ENCODE measurements at regions not wholly inside any gene's neighbourhood (a gene's known extent, or its start where the extent isn't known, plus 50 kb on each side); places are given as distances from the start of the nearest gene placed in this dataset.
A peak's percentile ranks its signal among the peaks of the same experiment; 100 is the strongest.
"Not testable (repeated sequence)": the region's sequence is repeated elsewhere in the genome, so short reads cannot be mapped to it uniquely, and the experiment has no call there.

- DNase-seq: peak; percentile 82
These were observed 115.4 kb downstream of the LHX2 start for GRCh38 chr9:124126648-124127646.

- no peak for DNase-seq
These were observed 117.1 kb downstream of the LHX2 start for GRCh38 chr9:124128568-124129166.

GRCh38 chr9:124130277-124131075 lies 118.9 kb downstream of the LHX2 start:
- DNase-seq: no peak

DNA sequence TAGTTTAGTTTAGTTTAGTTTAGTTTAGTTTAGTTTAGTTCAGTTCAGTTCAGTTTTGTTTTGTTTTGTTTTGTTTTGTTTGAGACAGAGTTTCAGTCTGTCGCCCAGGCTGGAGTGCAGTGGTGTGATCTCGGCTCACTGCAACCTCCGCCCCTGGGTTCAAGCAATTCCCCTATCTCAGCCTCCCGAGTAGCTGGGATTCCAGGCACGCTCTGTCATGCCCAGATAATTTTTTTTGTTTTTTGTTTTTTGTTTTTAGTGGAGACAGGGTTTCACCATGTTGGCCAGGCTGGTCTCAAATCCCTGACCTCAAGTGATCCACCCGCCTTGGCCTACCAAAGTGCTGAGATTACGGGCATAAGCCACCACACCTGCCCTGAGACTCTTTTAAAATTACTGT lies 120.0 kb downstream of the LHX2 start:
- DNase-seq: not testable (repeated sequence)

DNA sequence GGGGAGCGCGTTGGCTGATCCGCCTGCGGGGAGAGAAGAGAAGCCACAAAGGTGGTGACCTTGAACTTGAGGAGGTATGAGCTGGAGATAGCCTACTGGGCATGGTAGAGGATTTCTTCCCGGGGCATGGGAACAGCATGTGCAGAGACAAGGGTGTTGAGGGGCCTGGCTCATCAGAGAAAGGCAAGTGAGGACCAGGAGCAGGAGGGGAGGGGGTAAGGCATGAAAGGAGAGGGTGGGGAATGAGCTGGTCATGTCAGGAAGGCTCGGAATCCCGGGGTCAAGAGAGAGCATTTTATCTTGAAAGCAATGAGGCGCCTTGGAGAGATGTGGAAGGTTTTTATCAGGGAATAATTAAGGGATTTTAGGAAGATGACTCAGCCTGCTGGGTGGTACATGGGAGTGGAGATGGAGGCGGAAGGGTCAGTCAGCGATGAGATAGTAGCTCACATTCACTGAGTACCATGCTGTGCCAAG lies 121.1 kb downstream of the LHX2 start:
- no peak for DNase-seq

GRCh38 chr9:124133727-124134126 lies 122.2 kb downstream of the LHX2 start:
- DNase-seq: peak; percentile 82

DNA sequence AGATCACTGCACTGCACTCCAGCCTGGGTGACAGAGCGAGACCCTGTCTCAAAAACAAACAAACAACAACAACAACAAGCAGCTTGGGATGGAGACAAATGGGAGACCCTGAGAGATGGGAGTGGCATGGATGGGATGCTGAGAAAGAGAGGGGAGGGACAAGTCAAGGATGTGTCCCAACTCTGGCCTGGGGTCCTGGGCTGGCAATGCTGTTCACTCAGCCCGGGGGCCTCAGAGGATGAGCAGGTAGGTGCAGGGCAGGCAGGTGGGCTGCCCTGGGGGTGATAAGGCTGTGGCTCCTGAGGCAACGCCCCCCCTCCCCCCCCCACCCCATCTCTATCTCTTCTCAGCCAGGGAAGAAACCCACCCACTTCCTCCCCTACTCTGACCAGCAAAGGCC lies 123.0 kb downstream of the LHX2 start:
- no peak for DNase-seq

DNA sequence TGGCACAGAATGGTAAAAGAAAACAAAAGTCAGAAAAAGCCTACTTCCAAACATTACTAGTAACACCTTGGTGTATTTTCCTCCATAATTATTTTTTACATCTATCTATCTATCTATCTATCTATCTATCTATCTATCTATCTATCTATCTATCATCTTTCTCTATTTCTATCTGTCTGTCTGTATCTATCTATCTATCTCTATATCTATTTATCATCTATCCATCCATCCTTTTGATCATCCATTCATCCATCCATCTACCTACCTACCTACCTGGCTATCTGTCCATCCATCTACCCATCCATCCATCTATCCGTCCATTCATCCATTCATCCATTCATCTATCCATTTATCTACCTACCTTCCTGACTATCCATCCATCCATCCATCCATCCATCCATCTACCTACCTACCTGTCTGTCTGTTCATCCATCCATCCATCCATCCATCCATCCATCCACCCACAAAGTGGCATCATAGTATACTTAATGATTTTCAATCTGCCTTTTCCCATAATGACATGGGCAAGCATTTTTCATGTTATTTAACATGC lies 121.9 kb upstream of the NEK6 start:
- DNase-seq: no peak

GRCh38 chr9:124137009-124137943 lies 120.5 kb upstream of the NEK6 start:
- DNase-seq: no peak

- no peak for DNase-seq
These were observed 119.8 kb upstream of the NEK6 start for GRCh38 chr9:124137944-124138335.

DNA sequence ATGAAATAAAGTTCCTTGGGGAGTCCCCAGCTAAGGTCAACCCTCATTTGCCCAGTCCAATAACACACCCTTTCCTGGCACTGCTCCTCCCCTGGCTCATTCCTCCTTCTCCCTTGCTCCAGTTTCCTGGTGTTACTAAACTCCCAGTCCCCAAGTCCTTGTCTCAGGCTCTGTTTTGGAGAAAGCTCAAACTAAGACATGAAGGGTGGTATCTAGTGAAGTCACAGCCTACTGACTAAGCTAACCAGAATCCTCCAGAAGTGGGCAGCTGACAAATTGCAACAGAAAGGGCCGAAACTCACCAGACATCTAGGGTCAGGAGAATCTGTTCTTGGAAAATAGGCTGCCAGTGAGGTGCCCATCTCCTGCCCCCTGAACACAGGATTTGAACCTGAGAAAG lies 118.7 kb upstream of the NEK6 start:
- no peak for DNase-seq

DNA sequence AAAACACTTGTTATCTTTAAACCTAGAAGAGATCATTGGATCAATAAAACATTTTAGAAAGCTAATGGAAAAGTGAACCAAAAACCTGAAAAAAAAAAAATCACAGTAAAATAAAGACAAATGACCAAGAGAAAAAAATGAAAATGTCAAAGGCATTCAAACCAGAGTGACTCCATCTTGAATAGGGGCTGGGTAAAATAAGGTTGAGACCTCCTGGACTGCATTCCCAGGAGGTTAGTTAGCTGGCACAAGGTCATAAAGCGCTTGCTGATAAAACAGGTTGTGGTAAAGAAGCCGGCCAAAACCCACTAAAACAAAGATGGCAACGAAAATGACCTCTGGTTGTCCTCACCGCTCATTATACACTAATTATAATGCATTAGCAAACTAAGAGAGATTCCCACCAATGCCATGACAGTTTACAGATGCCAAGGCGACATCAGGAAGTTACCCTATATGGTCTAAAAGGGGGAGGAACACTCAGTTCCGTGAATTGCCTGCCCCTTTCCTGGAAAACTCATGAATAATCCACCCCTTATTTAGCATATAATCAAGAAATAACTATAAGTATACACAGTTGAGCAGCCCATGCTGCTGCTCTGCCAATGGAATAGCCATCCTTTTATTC lies 116.7 kb upstream of the NEK6 start:
- DNase-seq: peak; percentile 35

GRCh38 chr9:124144561-124145123 lies 113.1 kb upstream of the NEK6 start:
- not testable (repeated sequence) for DNase-seq

- no peak for DNase-seq
These were observed 111.7 kb upstream of the NEK6 start for GRCh38 chr9:124146031-124146561.

GRCh38 chr9:124149992-124150391 lies 107.8 kb upstream of the NEK6 start:
- DNase-seq: peak; percentile 41

GRCh38 chr9:124163760-124164255 lies 93.9 kb upstream of the NEK6 start:
- DNase-seq: no peak

DNA sequence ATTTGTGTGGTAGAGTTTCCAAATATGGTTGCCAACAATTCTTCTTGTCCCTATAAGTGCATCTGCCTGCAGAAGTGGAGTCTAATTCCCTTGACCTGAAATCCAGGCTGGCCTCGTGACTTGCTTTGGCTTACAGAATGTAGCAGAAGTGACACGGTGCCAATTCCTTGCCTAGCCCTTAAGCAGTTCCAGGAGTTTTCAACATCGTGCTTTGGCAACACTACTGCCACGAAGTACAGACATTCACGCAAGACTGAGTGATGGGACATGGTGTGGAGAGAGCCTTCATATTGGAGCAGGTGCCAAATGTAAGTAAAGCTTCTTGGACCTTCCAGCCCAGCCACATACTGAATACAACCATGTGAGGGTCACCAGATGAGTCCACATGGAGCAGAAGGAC lies 92.9 kb upstream of the NEK6 start:
- DNase-seq: no peak

DNA sequence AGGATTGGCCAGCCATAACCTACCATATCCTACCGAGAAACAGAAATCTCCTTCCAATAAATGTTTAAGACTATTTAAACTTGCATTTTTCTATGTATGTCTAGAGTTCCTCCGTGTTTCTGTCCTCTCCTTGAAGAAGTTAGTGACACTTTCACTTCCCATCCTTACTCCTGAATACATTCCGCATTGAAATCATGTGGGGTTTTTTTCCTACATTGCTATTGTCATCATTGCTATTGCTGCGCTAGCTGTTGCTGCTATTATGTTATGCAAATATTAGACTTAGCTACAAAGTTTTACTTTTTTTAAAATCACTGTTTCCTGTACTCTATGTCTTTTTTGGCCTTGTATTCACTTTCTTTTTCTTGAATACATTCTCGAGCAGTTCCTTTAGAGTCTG lies 83.3 kb upstream of the NEK6 start:
- DNase-seq: no peak

DNA sequence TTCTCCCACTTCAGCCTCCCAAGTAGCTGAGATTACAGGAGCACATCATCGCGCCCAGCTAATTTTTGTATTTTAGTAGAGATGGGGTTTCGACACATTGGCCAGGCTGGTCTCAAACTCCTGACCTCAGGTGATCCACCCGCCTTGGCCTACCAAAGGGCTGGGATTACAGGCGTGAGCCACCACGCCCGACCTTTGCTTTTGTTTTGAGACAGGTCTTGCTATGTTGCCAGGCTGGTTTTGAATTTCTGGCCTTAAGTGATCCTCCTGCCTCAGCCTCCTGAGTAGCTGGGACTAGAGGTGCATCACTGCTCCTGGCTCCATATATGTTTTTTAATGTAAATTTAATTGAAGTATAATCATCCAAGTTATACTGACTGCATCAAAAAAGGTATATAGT lies 80.2 kb upstream of the NEK6 start:
- not testable (repeated sequence) for DNase-seq
